MM.1S (cell line): ENCODE measurements at regions not wholly inside any gene's neighbourhood (a gene's known extent, or its start where the extent isn't known, plus 50 kb on each side); places are given as distances from the start of the nearest gene placed in this dataset.

Source experiments
- DNase-seq: peaks from one replicate; pipeline ENCODE4 v3.0.0-alpha.2; 2015
- H2AFZ ChIP-seq: fragments of 300-600 bp; sonication (generic); 2 replicates; pipeline ENCODE4 v1.6.0; 2016; ENCODE audit warnings: antibody characterized with exemption, low read length
- H3F3A ChIP-seq: fragments of 300-600 bp; sonication (generic); 2 replicates; pipeline ENCODE4 v1.6.1; 2016; ENCODE audit warnings: mild to moderate bottlenecking, antibody characterized with exemption, low read length, moderate library complexity, mixed read lengths; ENCODE audit not compliant: insufficient read depth
- H3K27ac ChIP-seq: fragments of 300-600 bp; sonication (generic); 2 replicates; pipeline ENCODE4 v1.5.1; 2016; ENCODE audit warnings: mild to moderate bottlenecking, low read length
- H3K27me3 ChIP-seq: fragments of 300-600 bp; sonication (generic); replicated peaks from 2 replicates; pipeline ENCODE4 v1.6.0; 2016; ENCODE audit warnings: low read length; ENCODE audit not compliant: insufficient read depth
- H3K36me3 ChIP-seq: fragments of 300-600 bp; sonication (generic); replicated peaks from 2 replicates; pipeline ENCODE4 v1.6.1; 2016; ENCODE audit warnings: mild to moderate bottlenecking, low read length, mixed read lengths; ENCODE audit not compliant: insufficient read depth
- H3K4me1 ChIP-seq: fragments of 300-600 bp; sonication (generic); 2 replicates; pipeline ENCODE4 v1.6.1; 2016; ENCODE audit warnings: low read length, mixed read lengths
- H3K4me2 ChIP-seq: fragments of 300-600 bp; sonication (generic); 2 replicates; pipeline ENCODE4 v1.6.0; 2016; ENCODE audit warnings: low read depth, low read length
- H3K4me3 ChIP-seq: fragments of 300-600 bp; sonication (generic); 2 replicates; pipeline ENCODE4 v1.5.1; 2016; ENCODE audit warnings: low read length, mixed read lengths
- H3K79me2 ChIP-seq: fragments of 300-600 bp; sonication (generic); 2 replicates; pipeline ENCODE4 v1.6.1; 2016; ENCODE audit warnings: mixed run types, low read length, mixed read lengths
- H3K9ac ChIP-seq: fragments of 300-600 bp; sonication (generic); 2 replicates; pipeline ENCODE4 v1.6.1; 2016; ENCODE audit warnings: low read length, mixed read lengths
- H3K9me2 ChIP-seq: fragments of 300-600 bp; sonication (generic); replicated peaks from 2 replicates; pipeline ENCODE4 v1.6.1; 2016; ENCODE audit warnings: mild to moderate bottlenecking, low read length, mixed read lengths; ENCODE audit not compliant: insufficient read depth
- H3K9me3 ChIP-seq: fragments of 300-600 bp; sonication (generic); replicated peaks from 2 replicates; pipeline ENCODE4 v1.6.1; 2016; ENCODE audit warnings: mild to moderate bottlenecking, low read length, mixed read lengths; ENCODE audit not compliant: insufficient read depth
- H4K20me1 ChIP-seq: fragments of 300-600 bp; sonication (generic); 2 replicates; pipeline ENCODE4 v1.6.1; 2016; ENCODE audit warnings: mild to moderate bottlenecking, low read length, moderate library complexity, mixed read lengths; ENCODE audit not compliant: insufficient read depth
- CTCF ChIP-seq: fragments of 300-600 bp; sonication (generic); IDR thresholded peaks from 2 replicates; pipeline ENCODE4 v1.5.1; 2016; ENCODE audit warnings: antibody characterized with exemption, low read length, mixed read lengths
- EZH2 ChIP-seq: fragments of 300-600 bp; sonication (generic); optimal IDR thresholded peaks from 2 replicates; pipeline ENCODE3; 2017; ENCODE audit warnings: low read depth, mild to moderate bottlenecking, antibody characterized with exemption, low read length, mixed read lengths
- EZH2phosphoT487 ChIP-seq: fragments of 300-600 bp; sonication (generic); IDR thresholded peaks from 2 replicates; pipeline ENCODE4 v1.6.1; 2018; ENCODE audit warnings: antibody characterized with exemption, low read length

- H3K9me2 ChIP-seq: no peaks in the 10 kb centered on the region
- H3K36me3 ChIP-seq: no peaks in the 10 kb centered on the region
- no peaks in the 10 kb centered on the region for H3K27me3 ChIP-seq
- no peaks in the 10 kb centered on the region for H3K79me2 ChIP-seq
- no peak overlapping the region for H2AFZ ChIP-seq
- H3K4me2 ChIP-seq: no peak overlapping the region
- H3K9ac ChIP-seq: no peak overlapping the region
- no peak for TF ChIP-seq CTCF
- no peak for TF ChIP-seq EZH2
- TF ChIP-seq EZH2phosphoT487: no peak
- H3K9me3 ChIP-seq: no peaks in the 10 kb centered on the region
- no peak overlapping the region for H3K4me3 ChIP-seq
- H3K27ac ChIP-seq: no peak overlapping the region
- DNase-seq: no peak
- H3K4me1 ChIP-seq: no peaks in the 10 kb centered on the region
- no peaks in the 10 kb centered on the region for H4K20me1 ChIP-seq
- no peaks in the 10 kb centered on the region for H3F3A ChIP-seq
These were observed 444.8 kb downstream of the OLFM4 start for GRCh38 chr13:53473397-53473796.

GRCh38 chr13:53474878-53475277 lies 446.3 kb downstream of the OLFM4 start:
- no peak overlapping the region for H3K9ac ChIP-seq
- no peaks in the 10 kb centered on the region for H4K20me1 ChIP-seq
- no peak overlapping the region for H3K27ac ChIP-seq
- DNase-seq: no peak
- no peaks in the 10 kb centered on the region for H3K9me3 ChIP-seq
- H3K79me2 ChIP-seq: no peaks in the 10 kb centered on the region
- H3K9me2 ChIP-seq: no peaks in the 10 kb centered on the region
- H3F3A ChIP-seq: no peaks in the 10 kb centered on the region
- H3K4me1 ChIP-seq: no peaks in the 10 kb centered on the region
- H2AFZ ChIP-seq: no peak overlapping the region
- H3K36me3 ChIP-seq: no peaks in the 10 kb centered on the region
- no peaks in the 10 kb centered on the region for H3K27me3 ChIP-seq
- no peak overlapping the region for H3K4me2 ChIP-seq
- no peak for TF ChIP-seq CTCF
- TF ChIP-seq EZH2phosphoT487: no peak
- H3K4me3 ChIP-seq: no peak overlapping the region

- Histone ChIP-seq H3K36me3 (no peaks in the 10 kb centered on the region), H3K9ac (no peak overlapping the region), H3K79me2 (no peaks in the 10 kb centered on the region), H3K4me1 (no peaks in the 10 kb centered on the region), H4K20me1 (no peaks in the 10 kb centered on the region), H3K9me2 (no peaks in the 10 kb centered on the region), H3K27ac (no peak overlapping the region), H3K4me3 (no peak overlapping the region), H3K4me2 (no peak overlapping the region), H2AFZ (no peak overlapping the region), H3F3A (no peaks in the 10 kb centered on the region), H3K9me3 (no peaks in the 10 kb centered on the region), H3K27me3 (no peaks in the 10 kb centered on the region)
- TF ChIP-seq EZH2phosphoT487 (no peak), CTCF (no peak), EZH2 (no peak)
- no peak for DNase-seq
These were observed 462.1 kb downstream of the OLFM4 start for GRCh38 chr13:53490752-53491151.

GRCh38 chr13:53494406-53494805 lies 465.8 kb downstream of the OLFM4 start:
- no peaks in the 10 kb centered on the region for H3K4me1 ChIP-seq
- DNase-seq: no peak
- no peak overlapping the region for H3K4me2 ChIP-seq
- no peaks in the 10 kb centered on the region for H3K79me2 ChIP-seq
- H3K9me2 ChIP-seq: no peaks in the 10 kb centered on the region
- TF ChIP-seq EZH2: no peak
- no peaks in the 10 kb centered on the region for H3K36me3 ChIP-seq
- H3K4me3 ChIP-seq: no peak overlapping the region
- no peak overlapping the region for H3K27ac ChIP-seq
- no peaks in the 10 kb centered on the region for H3F3A ChIP-seq
- no peaks in the 10 kb centered on the region for H4K20me1 ChIP-seq
- H2AFZ ChIP-seq: no peak overlapping the region
- H3K9ac ChIP-seq: no peak overlapping the region
- H3K27me3 ChIP-seq: no peaks in the 10 kb centered on the region
- no peaks in the 10 kb centered on the region for H3K9me3 ChIP-seq
